Activated CD4-positive, alpha-beta memory T cell treated with anti-CD3 and anti-CD28 coated beads for 36 hours (primary cell): ENCODE measurements at regions not wholly inside any gene's neighbourhood (a gene's known extent, or its start where the extent isn't known, plus 50 kb on each side); places are given as distances from the start of the nearest gene placed in this dataset.

Experiments
- CTCF ChIA-PET: fragments of 350-600 bp; sonication (Branson Sonifier 250); formaldehyde crosslinking; loops from one replicate; lab custom pipeline; 2021; ENCODE audit warnings: antibody characterized with exemption, inconsistent platforms; lab: Charles Lee
- POLR2A ChIA-PET: fragments of 350-600 bp; sonication (Branson Sonifier 250); formaldehyde crosslinking; loops from one replicate; lab custom pipeline; 2021; ENCODE audit warnings: antibody characterized with exemption; lab: Charles Lee
- DNase-seq: peaks from one replicate; pipeline ENCODE4 v3.0.0-alpha.2; 2020
- H3K27ac Mint-ChIP-seq: one replicate; pipeline ENCODE4 v1.8.0; 2021; ENCODE audit warnings: mixed read lengths
- H3K27me3 Mint-ChIP-seq: one replicate; pipeline ENCODE4 v1.8.0; 2021; ENCODE audit warnings: mixed read lengths
- H3K36me3 Mint-ChIP-seq: one replicate; pipeline ENCODE4 v1.8.0; 2021; ENCODE audit warnings: mixed read lengths
- H3K4me1 Mint-ChIP-seq: one replicate; pipeline ENCODE4 v1.8.0; 2021; ENCODE audit warnings: low read depth, mixed read lengths
- H3K4me3 Mint-ChIP-seq: one replicate; pipeline ENCODE4 v1.8.0; 2021; ENCODE audit warnings: mild to moderate bottlenecking, mixed read lengths
- H3K9me3 Mint-ChIP-seq: one replicate; pipeline ENCODE4 v1.8.0; 2021; ENCODE audit warnings: mixed read lengths
- intact Hi-C: fragments of 100-400 bp; cut with micrococcal nuclease; formaldehyde crosslinking; loops from one replicate; pipeline ENCODE4 v1.15.1; 2023

- DNase-seq, result no peak
- ChIA-PET CTCF (no interaction called here), POLR2A (no interaction called here)
- H3K36me3 Mint-ChIP-seq, result no peaks in the 10 kb centered on the region
- intact Hi-C loops, result no loop called here
- H3K27ac Mint-ChIP-seq, result no peak overlapping the region
- no peaks in the 10 kb centered on the region for H3K9me3 Mint-ChIP-seq
- H3K4me1 Mint-ChIP-seq, result peaks cover 5% of the 10 kb centered on the region
- H3K27me3 Mint-ChIP-seq, result peaks cover 25% of the 10 kb centered on the region
- H3K4me3 Mint-ChIP-seq, result no peak overlapping the region
These were observed 69.7 kb downstream of the MYCN start for GRCh38 chr2:16010011-16010410.

- no peaks in the 10 kb centered on the region for H3K9me3 Mint-ChIP-seq
- no peak overlapping the region for H3K4me3 Mint-ChIP-seq
- POLR2A ChIA-PET, result no interaction called here
- no peak for DNase-seq
- H3K36me3 Mint-ChIP-seq, result no peaks in the 10 kb centered on the region
- peaks cover 5% of the 10 kb centered on the region for H3K4me1 Mint-ChIP-seq
- no peak overlapping the region for H3K27ac Mint-ChIP-seq
- H3K27me3 Mint-ChIP-seq, result peaks cover 21% of the 10 kb centered on the region
- CTCF ChIA-PET, result no interaction called here
- intact Hi-C loops, result no loop called here
These were observed 69.2 kb downstream of the MYCN start for GRCh38 chr2:16009560-16009959.

- ChIA-PET POLR2A (no interaction called here), CTCF (no interaction called here)
- no peaks in the 10 kb centered on the region for H3K9me3 Mint-ChIP-seq
- no peak overlapping the region for H3K4me3 Mint-ChIP-seq
- peaks cover 17% of the 10 kb centered on the region for H3K27me3 Mint-ChIP-seq
- peaks cover 5% of the 10 kb centered on the region for H3K4me1 Mint-ChIP-seq
- H3K27ac Mint-ChIP-seq, result no peak overlapping the region
- no peak for DNase-seq
- intact Hi-C loops, result no loop called here
- no peaks in the 10 kb centered on the region for H3K36me3 Mint-ChIP-seq
These were observed 68.5 kb downstream of the MYCN start for GRCh38 chr2:16008856-16009255.

GRCh38 chr2:16008331-16008850 is 68.0 kb downstream of the MYCN start:
- Mint-ChIP-seq H3K27ac (no peak overlapping the region), H3K4me3 (no peak overlapping the region), H3K9me3 (no peaks in the 10 kb centered on the region), H3K4me1 (peaks cover 2% of the 10 kb centered on the region), H3K27me3 (peaks cover 12% of the 10 kb centered on the region), H3K36me3 (no peaks in the 10 kb centered on the region)
- intact Hi-C loops, result no loop called here
- DNase-seq, result no peak
- CTCF ChIA-PET, result no interaction called here
- POLR2A ChIA-PET, result no interaction called here

- Mint-ChIP-seq H3K27ac (no peak overlapping the region), H3K9me3 (no peaks in the 10 kb centered on the region), H3K36me3 (no peaks in the 10 kb centered on the region), H3K4me1 (no peaks in the 10 kb centered on the region), H3K4me3 (no peak overlapping the region), H3K27me3 (peaks cover 9% of the 10 kb centered on the region)
- no peak for DNase-seq
- ChIA-PET CTCF (interaction anchor here (1.0 kb wide), 1 partner anchor 68 kb away, joined by 3 read pairs; no protein-coding TSS in a partner anchor), POLR2A (no interaction called here)
- intact Hi-C loops, result no loop called here
These were observed 67.0 kb downstream of the MYCN start for GRCh38 chr2:16007167-16007934.

GRCh38 chr2:16006537-16007166 is 66.3 kb downstream of the MYCN start:
- POLR2A ChIA-PET, result no interaction called here
- no peaks in the 10 kb centered on the region for H3K9me3 Mint-ChIP-seq
- H3K4me1 Mint-ChIP-seq, result no peaks in the 10 kb centered on the region
- no peak for DNase-seq
- intact Hi-C loops, result no loop called here
- CTCF ChIA-PET, result interaction anchor here (1.0 kb wide), 1 partner anchor 67 kb away, joined by 3 read pairs; no protein-coding TSS in a partner anchor
- no peaks in the 10 kb centered on the region for H3K36me3 Mint-ChIP-seq
- peaks cover 5% of the 10 kb centered on the region for H3K27me3 Mint-ChIP-seq
- H3K4me3 Mint-ChIP-seq, result no peak overlapping the region
- no peak overlapping the region for H3K27ac Mint-ChIP-seq

GRCh38 chr2:16005816-16006536 is 65.6 kb downstream of the MYCN start:
- Mint-ChIP-seq H3K4me1 (no peaks in the 10 kb centered on the region), H3K4me3 (no peak overlapping the region), H3K27me3 (peaks cover 4% of the 10 kb centered on the region), H3K36me3 (no peaks in the 10 kb centered on the region), H3K9me3 (no peaks in the 10 kb centered on the region), H3K27ac (no peak overlapping the region)
- DNase-seq, result no peak
- POLR2A ChIA-PET, result no interaction called here
- intact Hi-C loops, result no loop called here
- CTCF ChIA-PET, result interaction anchor here (1.0 kb wide), 1 partner anchor 67 kb away, joined by 3 read pairs; no protein-coding TSS in a partner anchor

- intact Hi-C loops, result no loop called here
- Mint-ChIP-seq H3K4me3 (no peak overlapping the region), H3K36me3 (no peaks in the 10 kb centered on the region), H3K27me3 (peaks cover 4% of the 10 kb centered on the region), H3K9me3 (no peaks in the 10 kb centered on the region), H3K4me1 (no peaks in the 10 kb centered on the region), H3K27ac (no peak overlapping the region)
- POLR2A ChIA-PET, result no interaction called here
- CTCF ChIA-PET, result no interaction called here
- no peak for DNase-seq
These were observed 65.0 kb downstream of the MYCN start for GRCh38 chr2:16005389-16005788.

- no peak overlapping the region for H3K4me3 Mint-ChIP-seq
- intact Hi-C loops, result no loop called here
- CTCF ChIA-PET, result no interaction called here
- no peaks in the 10 kb centered on the region for H3K9me3 Mint-ChIP-seq
- no peaks in the 10 kb centered on the region for H3K4me1 Mint-ChIP-seq
- no peaks in the 10 kb centered on the region for H3K36me3 Mint-ChIP-seq
- no peak for DNase-seq
- POLR2A ChIA-PET, result no interaction called here
- H3K27me3 Mint-ChIP-seq, result peaks cover 4% of the 10 kb centered on the region
- H3K27ac Mint-ChIP-seq, result no peak overlapping the region
These were observed 63.5 kb downstream of the MYCN start for GRCh38 chr2:16003809-16004208.

- ChIA-PET CTCF (no interaction called here), POLR2A (no interaction called here)
- H3K4me1 Mint-ChIP-seq, result no peaks in the 10 kb centered on the region
- no peaks in the 10 kb centered on the region for H3K9me3 Mint-ChIP-seq
- intact Hi-C loops, result no loop called here
- no peaks in the 10 kb centered on the region for H3K36me3 Mint-ChIP-seq
- peaks cover 4% of the 10 kb centered on the region for H3K27me3 Mint-ChIP-seq
- H3K27ac Mint-ChIP-seq, result no peak overlapping the region
- no peak for DNase-seq
- no peak overlapping the region for H3K4me3 Mint-ChIP-seq
These were observed 62.8 kb downstream of the MYCN start for GRCh38 chr2:16003152-16003551.

GRCh38 chr2:16002575-16002974 is 62.2 kb downstream of the MYCN start:
- intact Hi-C loops, result no loop called here
- ChIA-PET POLR2A (no interaction called here), CTCF (no interaction called here)
- Mint-ChIP-seq H3K9me3 (no peaks in the 10 kb centered on the region), H3K27ac (no peak overlapping the region), H3K27me3 (peaks cover 4% of the 10 kb centered on the region), H3K4me3 (no peak overlapping the region), H3K4me1 (no peaks in the 10 kb centered on the region), H3K36me3 (no peaks in the 10 kb centered on the region)
- no peak for DNase-seq

GRCh38 chr2:16002144-16002543 is 61.8 kb downstream of the MYCN start:
- no peaks in the 10 kb centered on the region for H3K4me1 Mint-ChIP-seq
- no peak for DNase-seq
- POLR2A ChIA-PET, result no interaction called here
- no peaks in the 10 kb centered on the region for H3K36me3 Mint-ChIP-seq
- no peaks in the 10 kb centered on the region for H3K9me3 Mint-ChIP-seq
- CTCF ChIA-PET, result no interaction called here
- no peak overlapping the region for H3K4me3 Mint-ChIP-seq
- intact Hi-C loops, result no loop called here
- peaks cover 4% of the 10 kb centered on the region for H3K27me3 Mint-ChIP-seq
- H3K27ac Mint-ChIP-seq, result no peak overlapping the region
